ENCODE measurements at regions not wholly inside any gene's neighbourhood (a gene's known extent, or its start where the extent isn't known, plus 50 kb on each side); places are given as distances from the start of the nearest gene placed in this dataset.

DNA sequence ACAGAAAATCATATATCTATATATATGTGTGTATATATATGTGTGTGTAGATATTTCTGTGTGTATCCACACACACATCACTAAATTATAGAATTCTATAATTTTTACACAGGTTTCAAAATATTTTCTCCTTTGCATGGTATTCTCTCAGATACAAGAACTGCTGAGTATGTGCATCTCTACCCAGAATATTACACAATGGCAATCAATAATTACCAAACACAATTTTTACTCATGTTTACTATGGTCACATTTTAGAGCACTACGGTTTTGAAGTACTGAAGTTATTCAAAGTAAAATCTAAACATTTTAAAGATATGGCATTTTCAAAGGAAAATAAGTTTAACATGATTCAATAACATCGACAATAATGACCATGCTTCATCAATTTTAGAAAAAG lies 258.5 kb downstream of the PAX3 start:
- H3K79me2 ChIP-seq (ENCODE audit: insufficient read depth) = no peaks in the 10 kb centered on the region
- no peak overlapping the region for H2AFZ ChIP-seq
- 29 to 30% methylated on average over 2 of the region's 2 CpGs for WGBS, 2 experiments (ENCODE audit: low coverage in 1 of 2, low lambda C conversion rate in 2 of 2, missing lambda C conversion rate in 2 of 2)
- H3K4me1 ChIP-seq (ENCODE audit: insufficient read depth) = no peaks in the 10 kb centered on the region; the same call in 1 of the 2 replicates
- TF ChIP-seq EZH2 (IDR thresholded peaks at IDR 0.05; ENCODE audit: insufficient read depth, poor library complexity, severe bottlenecking) = no peak
- TF ChIP-seq EZH2phosphoT487 (IDR thresholded peaks at IDR 0.05; ENCODE audit: insufficient read depth, low read depth) = no peak
- no peaks in the 10 kb centered on the region for H3K36me3 ChIP-seq (ENCODE audit: low read depth)
- no peaks in the 10 kb centered on the region for H3K9me2 ChIP-seq (ENCODE audit: insufficient read depth)
- H3K27me3 ChIP-seq (replicated peaks; ENCODE audit: insufficient read depth) = peaks cover 34% of the 10 kb centered on the region
- in situ Hi-C loops (cut with MboI) = no loop called here
- no peaks in the 10 kb centered on the region for H3F3A ChIP-seq (ENCODE audit: insufficient read depth)
- no peaks in the 10 kb centered on the region for H4K20me1 ChIP-seq (ENCODE audit: insufficient read depth)
- no peaks in the 10 kb centered on the region for H3K9me3 ChIP-seq (ENCODE audit: low read depth)
- DNase-seq = no peak
- H3K9ac ChIP-seq = no peak overlapping the region
- H3K4me2 ChIP-seq (ENCODE audit: unreplicated experiment) = no peak overlapping the region
- H3K4me3 ChIP-seq = no peak overlapping the region
- H3K27ac ChIP-seq = no peak overlapping the region

DNA sequence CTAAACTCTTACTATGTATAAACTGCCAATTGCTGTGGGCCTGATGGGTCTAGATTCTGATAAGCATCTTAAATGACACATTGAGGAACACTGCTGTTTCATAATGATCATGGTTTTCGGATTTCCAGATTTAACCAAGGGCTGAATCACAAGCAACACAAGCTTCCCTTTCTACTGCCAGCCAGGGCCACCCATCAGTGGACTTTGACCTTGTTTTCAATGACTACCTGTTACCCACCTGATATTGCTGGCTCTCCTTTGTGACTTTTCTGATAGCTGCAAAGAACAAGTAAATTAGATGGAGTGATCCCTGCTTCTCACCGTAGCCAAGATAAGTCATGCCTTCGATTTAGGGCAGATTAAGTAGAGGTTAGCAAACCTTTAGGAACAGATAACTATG lies 259.0 kb downstream of the PAX3 start:
- 10 to 11% methylated on average over 3 of the region's 3 CpGs for WGBS, 2 experiments (ENCODE audit: low coverage in 1 of 2, low lambda C conversion rate in 2 of 2, missing lambda C conversion rate in 2 of 2)
- in situ Hi-C loops (cut with MboI) = no loop called here

DNA sequence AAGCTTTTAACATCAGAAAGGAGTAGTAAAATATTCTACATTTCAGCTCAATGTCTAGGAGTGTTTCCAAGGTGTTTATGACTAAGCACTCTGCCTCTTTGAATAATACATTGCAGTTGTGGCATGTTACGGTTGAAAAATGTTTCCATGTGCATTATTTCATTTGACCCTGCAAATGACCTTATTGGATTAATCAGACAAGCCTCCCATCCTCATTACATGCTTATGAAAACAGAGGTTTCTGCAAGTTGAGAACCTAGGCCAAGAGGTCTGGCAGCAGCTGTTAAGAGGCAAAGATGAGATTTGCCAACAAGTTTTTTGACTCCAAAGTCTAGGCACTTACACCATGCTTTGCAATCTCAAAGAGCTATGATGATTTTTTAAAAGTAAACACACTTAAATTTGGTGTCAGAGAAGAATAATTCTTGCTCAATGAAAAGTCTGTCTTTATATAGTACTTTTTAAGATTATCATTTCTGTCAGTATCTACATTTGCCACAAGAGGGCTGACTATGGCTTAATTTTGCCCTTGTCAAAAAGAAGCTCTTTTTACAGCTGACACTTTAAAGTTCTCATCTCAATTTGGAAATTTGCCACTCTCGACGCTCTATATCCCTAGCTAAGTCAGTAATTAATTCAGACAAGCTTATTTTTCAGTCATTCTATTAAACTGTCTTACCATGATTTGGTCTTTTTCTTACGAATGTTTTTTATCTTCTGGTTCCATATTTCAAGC lies 260.6 kb downstream of the PAX3 start:
- 13 to 17% methylated on average over 4 of the region's 4 CpGs for WGBS, 2 experiments (ENCODE audit: low coverage in 1 of 2, low lambda C conversion rate in 2 of 2, missing lambda C conversion rate in 2 of 2)
- TF ChIP-seq EZH2 (IDR thresholded peaks at IDR 0.05; ENCODE audit: insufficient read depth, poor library complexity, severe bottlenecking) = no peak
- TF ChIP-seq EZH2phosphoT487 (IDR thresholded peaks at IDR 0.05; ENCODE audit: insufficient read depth, low read depth) = no peak
- H3K4me3 ChIP-seq = no peak overlapping the region
- no peak overlapping the region for H2AFZ ChIP-seq
- no peak overlapping the region for H3K9ac ChIP-seq
- H3K27me3 ChIP-seq (replicated peaks; ENCODE audit: insufficient read depth) = peaks cover 24% of the 10 kb centered on the region
- no peaks in the 10 kb centered on the region for H3K79me2 ChIP-seq (ENCODE audit: insufficient read depth)
- H3K4me1 ChIP-seq (ENCODE audit: insufficient read depth) = peaks cover 3% of the 10 kb centered on the region; the same call in 1 of the 2 replicates
- H3K9me2 ChIP-seq (ENCODE audit: insufficient read depth) = no peaks in the 10 kb centered on the region
- DNase-seq = peak; percentile 45
- no peaks in the 10 kb centered on the region for H3K9me3 ChIP-seq (ENCODE audit: low read depth)
- H4K20me1 ChIP-seq (ENCODE audit: insufficient read depth) = no peaks in the 10 kb centered on the region
- H3K27ac ChIP-seq = no peak overlapping the region
- H3K4me2 ChIP-seq (ENCODE audit: unreplicated experiment) = no peak overlapping the region
- H3F3A ChIP-seq (ENCODE audit: insufficient read depth) = no peaks in the 10 kb centered on the region
- no peaks in the 10 kb centered on the region for H3K36me3 ChIP-seq (ENCODE audit: low read depth)
- in situ Hi-C loops (cut with MboI) = no loop called here

More for the DNA sequence above, 259.0 kb downstream of the PAX3 start:
- Histone ChIP-seq H4K20me1 (ENCODE audit: insufficient read depth) (no peaks in the 10 kb centered on the region), H3K9me2 (ENCODE audit: insufficient read depth) (no peaks in the 10 kb centered on the region), H3K4me1 (ENCODE audit: insufficient read depth) (no peaks in the 10 kb centered on the region; the same call in 1 of the 2 replicates), H3K27me3 (replicated peaks; ENCODE audit: insufficient read depth) (peaks cover 28% of the 10 kb centered on the region), H3K9me3 (ENCODE audit: low read depth) (no peaks in the 10 kb centered on the region), H3K79me2 (ENCODE audit: insufficient read depth) (no peaks in the 10 kb centered on the region), H3K4me3 (no peak overlapping the region), H2AFZ (no peak overlapping the region), H3K36me3 (ENCODE audit: low read depth) (no peaks in the 10 kb centered on the region), H3K9ac (no peak overlapping the region), H3K4me2 (ENCODE audit: unreplicated experiment) (no peak overlapping the region), H3K27ac (no peak overlapping the region), H3F3A (ENCODE audit: insufficient read depth) (no peaks in the 10 kb centered on the region)
- TF ChIP-seq EZH2phosphoT487 (IDR thresholded peaks at IDR 0.05; ENCODE audit: insufficient read depth, low read depth) = no peak
- TF ChIP-seq EZH2 (IDR thresholded peaks at IDR 0.05; ENCODE audit: insufficient read depth, poor library complexity, severe bottlenecking) = no peak
- DNase-seq = no peak

DNA sequence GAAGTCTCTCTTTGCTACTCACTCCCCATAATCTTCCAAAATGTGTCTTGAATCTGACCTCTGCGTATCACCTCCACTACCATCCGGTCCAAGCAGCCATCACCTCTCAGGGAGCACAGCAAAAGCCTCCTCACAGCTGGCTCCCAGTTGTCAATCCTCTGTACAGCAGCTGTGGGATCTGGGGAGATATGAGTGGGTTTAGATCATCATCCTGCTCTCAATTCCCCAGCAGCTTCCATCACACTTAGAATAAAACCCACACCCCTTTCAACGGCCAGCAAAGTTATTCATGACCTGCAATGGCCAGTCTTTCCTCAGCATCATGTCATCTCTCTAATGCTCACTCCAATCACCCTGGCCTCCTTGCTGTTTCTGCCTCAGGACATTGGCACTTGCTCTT lies 261.6 kb downstream of the PAX3 start:
- H3K9me2 ChIP-seq (ENCODE audit: insufficient read depth) = no peaks in the 10 kb centered on the region
- peaks cover 3% of the 10 kb centered on the region; the same call in 1 of the 2 replicates for H3K4me1 ChIP-seq (ENCODE audit: insufficient read depth)
- H3K27ac ChIP-seq = no peak overlapping the region
- no peaks in the 10 kb centered on the region for H3K9me3 ChIP-seq (ENCODE audit: low read depth)
- H3K27me3 ChIP-seq (replicated peaks; ENCODE audit: insufficient read depth) = peaks cover 17% of the 10 kb centered on the region
- H3K36me3 ChIP-seq (ENCODE audit: low read depth) = no peaks in the 10 kb centered on the region
- no peaks in the 10 kb centered on the region for H3F3A ChIP-seq (ENCODE audit: insufficient read depth)
- H3K4me3 ChIP-seq = no peak overlapping the region
- no peak for TF ChIP-seq EZH2phosphoT487 (IDR thresholded peaks at IDR 0.05; ENCODE audit: insufficient read depth, low read depth)
- TF ChIP-seq EZH2 (IDR thresholded peaks at IDR 0.05; ENCODE audit: insufficient read depth, poor library complexity, severe bottlenecking) = no peak
- in situ Hi-C loops (cut with MboI) = no loop called here
- H3K79me2 ChIP-seq (ENCODE audit: insufficient read depth) = no peaks in the 10 kb centered on the region
- H3K9ac ChIP-seq = no peak overlapping the region
- DNase-seq = no peak
- no peaks in the 10 kb centered on the region for H4K20me1 ChIP-seq (ENCODE audit: insufficient read depth)
- H2AFZ ChIP-seq = no peak overlapping the region
- no peak overlapping the region for H3K4me2 ChIP-seq (ENCODE audit: unreplicated experiment)
- 22 to 34% methylated on average over 3 of the region's 3 CpGs for WGBS, 2 experiments (ENCODE audit: low coverage in 1 of 2, low lambda C conversion rate in 2 of 2, missing lambda C conversion rate in 2 of 2)
